HEK293 (cell line): ENCODE measurements at regions not wholly inside any gene's neighbourhood (a gene's known extent, or its start where the extent isn't known, plus 50 kb on each side); places are given as distances from the start of the nearest gene placed in this dataset.

Experiments
- CTCF ChIP-seq: fragments of 450-650 bp; formaldehyde crosslinking; IDR thresholded peaks from 2 replicates; pipeline ENCODE4 v1.5.1; 2016; ENCODE audit warnings: missing biosample characterization, missing genetic modification characterization
- REST ChIP-seq: fragments of 450-650 bp; formaldehyde crosslinking; IDR thresholded peaks from 2 replicates; pipeline ENCODE4 v1.5.1; 2016; ENCODE audit warnings: missing biosample characterization, missing genetic modification characterization
- SP3 ChIP-seq: fragments of 450-650 bp; formaldehyde crosslinking; IDR thresholded peaks from 2 replicates; pipeline ENCODE4 v1.5.1; 2016; ENCODE audit warnings: missing biosample characterization, missing genetic modification characterization
- ZBTB8A ChIP-seq: fragments of 450-650 bp; formaldehyde crosslinking; IDR thresholded peaks from 2 replicates; pipeline ENCODE4 v1.5.1; 2016; ENCODE audit warnings: missing biosample characterization, missing genetic modification characterization
- ZNF416 ChIP-seq: fragments of 450-650 bp; formaldehyde crosslinking; IDR thresholded peaks from 2 replicates; pipeline ENCODE4 v1.5.1; 2016; ENCODE audit warnings: missing biosample characterization, missing genetic modification characterization
- ZNF830 ChIP-seq: fragments of 450-650 bp; IDR thresholded peaks from 2 replicates; pipeline ENCODE4 v1.5.0; 2018; ENCODE audit warnings: missing biosample characterization, missing genetic modification characterization, low read depth, mild to moderate bottlenecking, moderate library complexity

DNA sequence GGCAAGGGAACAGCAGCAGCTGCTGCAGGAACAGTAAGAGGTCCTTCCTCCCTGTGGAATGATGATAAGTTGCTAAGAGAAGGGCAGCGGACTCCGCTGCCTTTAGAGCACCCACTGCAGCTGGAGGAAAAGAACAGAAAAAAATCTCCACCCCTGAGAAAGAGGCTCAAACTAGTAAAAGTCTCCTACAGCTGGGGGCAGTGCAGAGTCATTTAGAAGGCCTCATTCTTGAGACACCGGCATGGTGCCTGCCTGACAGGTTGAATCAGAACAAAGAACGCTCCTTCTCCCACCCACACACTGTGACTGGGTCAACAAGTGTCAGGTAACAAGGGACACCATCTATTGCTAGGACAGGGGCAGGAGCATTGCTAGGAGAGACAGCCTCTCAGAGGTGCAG is 188.4 kb downstream of the ABHD5 start:
- no peak for TF ChIP-seq CTCF (tag by site-specific recombination)
- no peak for TF ChIP-seq ZBTB8A
- no peak for TF ChIP-seq SP3 (tag by site-specific recombination)
- no peak for TF ChIP-seq ZNF830 (tag by site-specific recombination)
- TF ChIP-seq REST (tag by site-specific recombination): no peak
- TF ChIP-seq ZNF416 (tag by site-specific recombination): no peak
